WERI-Rb-1 (cell line): ENCODE measurements at regions not wholly inside any gene's neighbourhood (a gene's known extent, or its start where the extent isn't known, plus 50 kb on each side); places are given as distances from the start of the nearest gene placed in this dataset.

Experiments used
- DNase-seq: peaks from one replicate; pipeline ENCODE4 v3.0.0-alpha.2; 2020
- H3K27ac ChIP-seq: fragments of 250-450 bp; sonication (Bioruptor Pico); 2 replicates; pipeline ENCODE4 v1.5.1; 2020; ENCODE audit warnings: mild to moderate bottlenecking, moderate library complexity
- H3K27me3 ChIP-seq: fragments of 250-450 bp; sonication (Bioruptor Pico); 2 replicates; pipeline ENCODE4 v1.5.1; 2021; ENCODE audit warnings: mild to moderate bottlenecking, low read depth, moderate library complexity; ENCODE audit not compliant: insufficient read depth, severe bottlenecking
- H3K36me3 ChIP-seq: fragments of 250-450 bp; sonication (Bioruptor Pico); 2 replicates; pipeline ENCODE4 v1.5.1; 2020; ENCODE audit warnings: mild to moderate bottlenecking, moderate library complexity
- H3K4me3 ChIP-seq: 2 replicates; pipeline ENCODE4 v1.5.1; 2011; ENCODE audit warnings: low read depth, mild to moderate bottlenecking, control low read depth, low read length
- H3K9me3 ChIP-seq: fragments of 250-450 bp; sonication (Bioruptor Pico); 2 replicates; pipeline ENCODE4 v1.5.1; 2021; ENCODE audit warnings: mild to moderate bottlenecking, moderate library complexity; ENCODE audit not compliant: severe bottlenecking
- TF ChIP-seq, protein P1 (sequence below): IDR thresholded peaks from 2 replicates; pipeline ENCODE4 v1.5.1; 2011; ENCODE audit warnings: low read depth, mild to moderate bottlenecking, control low read depth, inconsistent platforms, low read length

DNA sequence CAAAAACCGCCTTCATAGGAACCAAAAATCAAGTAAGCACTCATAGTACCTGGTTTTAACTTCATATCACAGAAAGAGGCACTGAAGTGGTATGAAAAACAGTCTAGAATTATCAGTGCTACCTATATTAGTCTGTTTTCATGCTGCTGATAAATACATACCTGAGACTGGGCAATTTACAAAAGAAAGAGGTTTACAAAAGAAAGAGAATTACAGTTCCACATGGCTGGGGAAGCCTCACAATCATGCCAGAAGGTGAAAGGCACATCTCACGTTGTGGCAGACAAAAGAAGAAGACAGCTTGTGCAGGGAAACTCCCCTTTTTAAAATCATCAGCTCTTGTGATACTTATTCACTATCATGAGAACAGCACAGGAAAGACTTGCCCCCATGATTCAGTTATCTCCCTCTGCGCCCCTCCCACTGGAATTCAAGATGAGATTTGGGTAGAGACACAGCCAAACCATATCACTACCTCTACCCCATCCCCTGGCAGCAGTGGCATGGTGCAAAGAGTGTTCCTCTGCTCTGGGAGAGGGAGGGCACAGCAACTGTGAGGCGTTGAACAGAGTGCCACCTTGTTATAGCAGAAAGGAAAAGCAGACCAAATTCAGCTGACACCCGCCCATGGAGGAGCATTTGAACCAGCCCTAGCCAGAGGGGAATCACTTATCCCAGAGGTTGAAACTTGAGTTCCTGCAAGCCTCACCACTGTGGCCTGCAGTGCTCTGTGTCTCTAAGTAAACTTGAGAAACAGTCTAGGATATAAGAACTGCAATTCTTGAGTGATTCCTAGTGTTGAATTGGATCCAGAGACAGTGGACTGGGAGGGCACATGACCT is 61.9 kb upstream of the PTPRZ1 start:
- Histone ChIP-seq H3K27ac (no peak overlapping the region), H3K9me3 (peaks cover 3% of the 10 kb centered on the region)
- TF ChIP-seq, protein P1, sequence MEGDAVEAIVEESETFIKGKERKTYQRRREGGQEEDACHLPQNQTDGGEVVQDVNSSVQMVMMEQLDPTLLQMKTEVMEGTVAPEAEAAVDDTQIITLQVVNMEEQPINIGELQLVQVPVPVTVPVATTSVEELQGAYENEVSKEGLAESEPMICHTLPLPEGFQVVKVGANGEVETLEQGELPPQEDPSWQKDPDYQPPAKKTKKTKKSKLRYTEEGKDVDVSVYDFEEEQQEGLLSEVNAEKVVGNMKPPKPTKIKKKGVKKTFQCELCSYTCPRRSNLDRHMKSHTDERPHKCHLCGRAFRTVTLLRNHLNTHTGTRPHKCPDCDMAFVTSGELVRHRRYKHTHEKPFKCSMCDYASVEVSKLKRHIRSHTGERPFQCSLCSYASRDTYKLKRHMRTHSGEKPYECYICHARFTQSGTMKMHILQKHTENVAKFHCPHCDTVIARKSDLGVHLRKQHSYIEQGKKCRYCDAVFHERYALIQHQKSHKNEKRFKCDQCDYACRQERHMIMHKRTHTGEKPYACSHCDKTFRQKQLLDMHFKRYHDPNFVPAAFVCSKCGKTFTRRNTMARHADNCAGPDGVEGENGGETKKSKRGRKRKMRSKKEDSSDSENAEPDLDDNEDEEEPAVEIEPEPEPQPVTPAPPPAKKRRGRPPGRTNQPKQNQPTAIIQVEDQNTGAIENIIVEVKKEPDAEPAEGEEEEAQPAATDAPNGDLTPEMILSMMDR = no peak

DNA sequence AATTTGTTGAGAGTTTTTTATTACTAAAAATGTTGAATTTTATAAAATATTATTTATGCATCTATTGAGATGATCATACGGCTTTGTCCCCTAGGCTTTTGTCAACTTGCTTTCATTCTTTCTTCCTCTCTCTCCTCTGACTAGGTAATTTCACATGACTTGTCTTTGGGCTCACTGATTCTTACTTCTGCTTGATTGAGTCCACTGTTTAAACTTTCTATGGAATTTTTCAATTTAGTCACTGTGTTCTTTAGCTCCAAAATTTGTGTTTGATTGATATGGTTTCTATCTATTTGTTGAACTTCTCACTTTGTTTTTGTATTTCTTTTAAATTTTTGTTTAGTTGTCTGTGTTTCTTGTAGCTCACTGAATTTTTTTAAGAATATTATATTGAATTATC is 65.9 kb upstream of the PTPRZ1 start:
- no peak overlapping the region for H3K27ac ChIP-seq

More for the DNA sequence above, 61.9 kb upstream of the PTPRZ1 start:
- no peak overlapping the region for H3K4me3 ChIP-seq
- DNase-seq = no peak
- no peaks in the 10 kb centered on the region for H3K36me3 ChIP-seq
- H3K27me3 ChIP-seq = no peaks in the 10 kb centered on the region

GRCh38 chr7:121803039-121803438 is 69.9 kb upstream of the PTPRZ1 start:
- TF ChIP-seq, protein P1 = no peak
- Histone ChIP-seq H3K9me3 (peaks cover 3% of the 10 kb centered on the region), H3K27ac (no peak overlapping the region), H3K27me3 (no peaks in the 10 kb centered on the region), H3K36me3 (no peaks in the 10 kb centered on the region), H3K4me3 (no peak overlapping the region)
- DNase-seq = no peak

More for the DNA sequence above, 65.9 kb upstream of the PTPRZ1 start:
- Histone ChIP-seq H3K9me3 (peaks cover 3% of the 10 kb centered on the region), H3K36me3 (no peaks in the 10 kb centered on the region), H3K27me3 (no peaks in the 10 kb centered on the region), H3K4me3 (no peak overlapping the region)
- TF ChIP-seq, protein P1 = no peak
- no peak for DNase-seq

GRCh38 chr7:121800916-121801675 is 71.9 kb upstream of the PTPRZ1 start:
- TF ChIP-seq, protein P1 = no peak
- Histone ChIP-seq H3K27ac (no peak overlapping the region), H3K27me3 (no peaks in the 10 kb centered on the region), H3K36me3 (no peaks in the 10 kb centered on the region), H3K4me3 (no peak overlapping the region), H3K9me3 (no peaks in the 10 kb centered on the region)
- no peak for DNase-seq

- no peak overlapping the region for H3K27ac ChIP-seq
- H3K4me3 ChIP-seq = no peak overlapping the region
- H3K36me3 ChIP-seq = no peaks in the 10 kb centered on the region
- peak; percentile 44 for DNase-seq
- TF ChIP-seq, protein P1 = no peak
- H3K9me3 ChIP-seq = no peaks in the 10 kb centered on the region
- H3K27me3 ChIP-seq = no peaks in the 10 kb centered on the region
These were observed 74.1 kb upstream of the PTPRZ1 start for GRCh38 chr7:121798896-121799295.
